Smooth muscle cell (in vitro differentiated cells): ENCODE measurements at regions not wholly inside any gene's neighbourhood (a gene's known extent, or its start where the extent isn't known, plus 50 kb on each side); places are given as distances from the start of the nearest gene placed in this dataset.

Experiments used
- DNase-seq: peaks from one replicate; lab custom pipeline; 2025; ENCODE audit not compliant: unreplicated experiment; lab: John Stamatoyannopoulos, UW
- H2AFZ ChIP-seq: fragments of 200-600 bp; sonication (generic); 2 replicates; pipeline ENCODE4 v1.6.0; 2016; ENCODE audit warnings: antibody characterized with exemption, low read depth, mild to moderate bottlenecking
- H3F3A ChIP-seq: fragments of 200-600 bp; sonication (generic); 2 replicates; pipeline ENCODE4 v1.6.0; 2017; ENCODE audit warnings: antibody characterized with exemption, low read depth
- H3K27ac ChIP-seq: fragments of 200-600 bp; sonication (generic); 2 replicates; pipeline ENCODE4 v1.5.1; 2016; ENCODE audit warnings: low read depth, mild to moderate bottlenecking
- H3K27me3 ChIP-seq: fragments of 200-600 bp; sonication (generic); 2 replicates; pipeline ENCODE4 v1.6.1; 2016; ENCODE audit warnings: low read depth, mild to moderate bottlenecking
- H3K36me3 ChIP-seq: fragments of 200-600 bp; sonication (generic); 2 replicates; pipeline ENCODE4 v1.5.1; 2016; ENCODE audit warnings: low read depth
- H3K4me1 ChIP-seq: fragments of 200-600 bp; sonication (generic); 2 replicates; pipeline ENCODE4 v1.5.1; 2016; ENCODE audit warnings: low read depth
- H3K4me2 ChIP-seq: fragments of 200-600 bp; sonication (generic); 2 replicates; pipeline ENCODE4 v1.6.0; 2016; ENCODE audit warnings: mild to moderate bottlenecking
- H3K4me3 ChIP-seq: fragments of 200-600 bp; sonication (generic); 2 replicates; pipeline ENCODE4 v1.5.1; 2016; ENCODE audit warnings: mild to moderate bottlenecking
- H3K79me2 ChIP-seq: fragments of 200-600 bp; sonication (generic); 2 replicates; pipeline ENCODE4 v1.6.0; 2016; ENCODE audit warnings: low read depth, mild to moderate bottlenecking
- H3K9ac ChIP-seq: fragments of 200-600 bp; sonication (generic); 2 replicates; pipeline ENCODE4 v1.6.0; 2016; ENCODE audit warnings: low read depth
- H3K9me3 ChIP-seq: fragments of 200-600 bp; sonication (generic); replicated peaks from 2 replicates; pipeline ENCODE4 v1.5.1; 2016; ENCODE audit warnings: low read depth
- H4K20me1 ChIP-seq: fragments of 200-600 bp; sonication (generic); 2 replicates; pipeline ENCODE4 v1.6.0; 2016; ENCODE audit warnings: low read depth
- WGBS: methylation state at CpG from one replicate; pipeline ENCODE4 v1.1.7; 2016; ENCODE audit warnings: low lambda C conversion rate; 5-methylcytosine and 5-hydroxymethylcytosine counted together
- TF ChIP-seq, protein P1 (sequence below): fragments of 200-600 bp; sonication (generic); IDR thresholded peaks from 2 replicates; pipeline ENCODE4 v1.5.1; 2017; ENCODE audit warnings: borderline replicate concordance, mild to moderate bottlenecking, antibody characterized with exemption; ENCODE audit not compliant: insufficient read depth, poor library complexity, severe bottlenecking

DNA sequence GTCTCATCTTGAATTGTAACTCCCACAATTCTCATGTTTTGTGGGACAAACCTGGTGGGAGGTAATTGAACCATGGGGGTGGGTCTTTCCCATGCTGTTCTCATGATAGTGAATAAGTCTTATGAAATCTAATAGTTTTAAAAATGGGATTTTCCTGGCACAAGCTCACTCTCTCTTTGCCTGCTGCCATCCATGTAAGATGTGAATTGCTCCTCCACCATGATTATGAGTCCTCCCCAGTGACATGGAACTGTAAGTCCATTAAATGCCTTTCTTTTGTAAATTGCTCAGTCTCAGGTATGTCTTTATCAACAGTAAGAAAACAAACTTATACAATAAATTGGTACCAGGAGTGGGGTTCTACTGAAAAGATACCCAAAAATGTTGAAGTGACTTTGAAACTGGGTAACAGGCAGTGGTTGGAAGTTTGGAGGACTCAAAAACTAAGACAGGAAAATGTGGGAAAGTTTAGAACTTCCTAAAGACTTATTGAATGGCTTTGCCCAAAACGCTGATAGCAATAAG is 601.4 kb downstream of the ZEB2 start:
- Histone ChIP-seq H3K4me3 (no peak overlapping the region), H4K20me1 (no peaks in the 10 kb centered on the region), H3K36me3 (no peaks in the 10 kb centered on the region), H2AFZ (no peak overlapping the region), H3F3A (no peaks in the 10 kb centered on the region), H3K27ac (no peak overlapping the region), H3K27me3 (no peaks in the 10 kb centered on the region), H3K9me3 (no peaks in the 10 kb centered on the region), H3K9ac (no peak overlapping the region), H3K79me2 (no peaks in the 10 kb centered on the region), H3K4me1 (no peaks in the 10 kb centered on the region), H3K4me2 (no peak overlapping the region)
- no peak for DNase-seq
- 100% methylated on average over 1 of the region's 1 CpG for WGBS
- TF ChIP-seq, protein P1, sequence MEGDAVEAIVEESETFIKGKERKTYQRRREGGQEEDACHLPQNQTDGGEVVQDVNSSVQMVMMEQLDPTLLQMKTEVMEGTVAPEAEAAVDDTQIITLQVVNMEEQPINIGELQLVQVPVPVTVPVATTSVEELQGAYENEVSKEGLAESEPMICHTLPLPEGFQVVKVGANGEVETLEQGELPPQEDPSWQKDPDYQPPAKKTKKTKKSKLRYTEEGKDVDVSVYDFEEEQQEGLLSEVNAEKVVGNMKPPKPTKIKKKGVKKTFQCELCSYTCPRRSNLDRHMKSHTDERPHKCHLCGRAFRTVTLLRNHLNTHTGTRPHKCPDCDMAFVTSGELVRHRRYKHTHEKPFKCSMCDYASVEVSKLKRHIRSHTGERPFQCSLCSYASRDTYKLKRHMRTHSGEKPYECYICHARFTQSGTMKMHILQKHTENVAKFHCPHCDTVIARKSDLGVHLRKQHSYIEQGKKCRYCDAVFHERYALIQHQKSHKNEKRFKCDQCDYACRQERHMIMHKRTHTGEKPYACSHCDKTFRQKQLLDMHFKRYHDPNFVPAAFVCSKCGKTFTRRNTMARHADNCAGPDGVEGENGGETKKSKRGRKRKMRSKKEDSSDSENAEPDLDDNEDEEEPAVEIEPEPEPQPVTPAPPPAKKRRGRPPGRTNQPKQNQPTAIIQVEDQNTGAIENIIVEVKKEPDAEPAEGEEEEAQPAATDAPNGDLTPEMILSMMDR = no peak

DNA sequence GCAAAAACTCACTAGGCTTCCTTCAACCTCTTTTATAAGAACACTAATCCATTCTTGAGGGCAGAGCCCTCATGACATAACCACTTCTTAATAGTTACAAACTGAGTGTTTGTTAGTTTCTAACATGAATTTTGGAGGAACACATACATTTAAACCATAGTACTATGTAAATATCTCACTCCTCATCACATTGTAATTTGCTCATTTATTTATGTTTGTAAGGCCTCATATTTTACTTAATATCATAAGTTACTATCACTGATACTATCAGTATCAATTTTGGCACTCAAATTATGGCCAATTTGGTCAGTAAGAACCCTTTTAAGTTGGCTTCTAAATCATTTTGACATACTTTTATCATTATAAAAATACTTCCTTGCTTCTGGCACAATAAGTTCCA is 603.1 kb downstream of the ZEB2 start:
- Histone ChIP-seq H3K4me3 (no peak overlapping the region), H3K79me2 (no peaks in the 10 kb centered on the region), H3K4me2 (no peak overlapping the region), H2AFZ (no peak overlapping the region), H3K36me3 (no peaks in the 10 kb centered on the region), H3K9ac (no peak overlapping the region), H3K27me3 (no peaks in the 10 kb centered on the region), H3F3A (no peaks in the 10 kb centered on the region), H3K27ac (no peak overlapping the region), H3K4me1 (no peaks in the 10 kb centered on the region), H3K9me3 (no peaks in the 10 kb centered on the region), H4K20me1 (no peaks in the 10 kb centered on the region)
- no peak for DNase-seq
- TF ChIP-seq, protein P1 = no peak

DNA sequence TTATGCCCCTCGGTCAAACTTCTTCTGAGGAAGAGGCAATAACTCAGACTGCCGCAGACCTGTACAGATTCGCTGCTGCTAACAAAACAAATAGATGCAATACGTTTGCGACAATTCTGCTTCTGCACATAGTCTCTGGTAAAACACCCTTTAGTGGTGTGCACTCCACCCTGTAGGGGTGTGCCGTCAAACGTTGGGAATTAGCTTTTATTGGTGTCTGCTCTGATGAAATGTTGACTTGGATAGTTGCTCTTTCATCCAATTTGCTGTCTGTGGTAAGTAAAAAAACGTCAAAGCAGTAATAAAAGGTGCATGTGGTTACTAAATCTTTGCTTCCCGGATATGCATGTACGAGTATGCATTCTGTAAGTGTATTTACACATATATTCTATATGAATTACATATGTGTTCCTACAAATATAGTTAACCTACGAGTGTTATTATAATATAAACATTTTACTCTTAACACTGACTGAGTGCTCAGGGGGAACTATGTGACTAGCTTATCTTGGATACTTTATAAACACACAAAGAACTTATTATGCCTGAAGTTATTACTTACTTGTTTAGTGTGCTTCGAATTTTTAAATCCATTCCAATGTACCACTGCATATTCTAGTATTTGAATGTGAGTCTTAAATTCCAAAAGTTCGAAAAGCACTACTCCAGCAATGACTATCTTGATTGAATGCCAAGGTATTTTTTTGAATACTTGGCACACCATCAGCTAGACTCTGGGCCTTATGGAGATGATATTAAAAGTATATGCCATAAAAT is 610.2 kb downstream of the ZEB2 start:
- no peaks in the 10 kb centered on the region for H4K20me1 ChIP-seq
- H3K36me3 ChIP-seq = no peaks in the 10 kb centered on the region
- TF ChIP-seq, protein P1 = no peak
- H3K4me2 ChIP-seq = no peak overlapping the region
- H2AFZ ChIP-seq = no peak overlapping the region
- H3K27me3 ChIP-seq = no peaks in the 10 kb centered on the region
- WGBS = 78% methylated on average over 13 of the region's 13 CpGs
- H3K9ac ChIP-seq = no peak overlapping the region
- no peak for DNase-seq
- peaks cover 15% of the 10 kb centered on the region for H3K4me1 ChIP-seq
- no peaks in the 10 kb centered on the region for H3F3A ChIP-seq
- no peak overlapping the region for H3K27ac ChIP-seq
- H3K9me3 ChIP-seq = no peaks in the 10 kb centered on the region
- no peak overlapping the region for H3K4me3 ChIP-seq
- H3K79me2 ChIP-seq = no peaks in the 10 kb centered on the region

DNA sequence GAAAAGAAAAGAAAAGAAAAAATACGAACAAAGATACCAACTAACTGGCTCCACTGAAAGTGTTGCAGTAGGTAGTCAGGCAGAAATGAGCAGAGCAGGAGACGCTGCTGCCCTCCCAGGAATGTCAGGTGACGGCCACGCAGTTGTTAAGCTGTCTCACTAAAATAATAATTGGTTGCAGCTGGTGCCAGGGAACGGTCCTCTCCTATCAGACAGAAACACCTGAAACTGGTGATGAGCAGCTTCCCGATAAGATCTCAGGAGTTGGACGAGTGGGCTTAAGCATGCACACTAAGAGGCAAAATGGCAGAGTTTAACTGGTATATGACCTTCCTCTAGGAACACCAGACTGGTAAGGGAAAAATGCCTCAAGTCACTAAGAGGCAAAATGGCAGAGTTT is 611.1 kb downstream of the ZEB2 start:
- Histone ChIP-seq H3K4me2 (no peak overlapping the region), H3K36me3 (no peaks in the 10 kb centered on the region), H3K79me2 (no peaks in the 10 kb centered on the region), H3K27ac (no peak overlapping the region), H3K27me3 (no peaks in the 10 kb centered on the region), H3K4me1 (peaks cover 15% of the 10 kb centered on the region), H2AFZ (no peak overlapping the region), H3K9ac (no peak overlapping the region), H3K9me3 (no peaks in the 10 kb centered on the region), H3K4me3 (no peak overlapping the region), H3F3A (no peaks in the 10 kb centered on the region), H4K20me1 (no peaks in the 10 kb centered on the region)
- 87% methylated on average over 7 of the region's 7 CpGs for WGBS
- TF ChIP-seq, protein P1 = no peak
- DNase-seq = no peak
